SK-N-SH (cell line): ENCODE measurements at regions not wholly inside any gene's neighbourhood (a gene's known extent, or its start where the extent isn't known, plus 50 kb on each side); places are given as distances from the start of the nearest gene placed in this dataset.

Source experiments
- CTCF ChIA-PET: fragments of 300-600, 350-600 bp; formaldehyde crosslinking; extraction: SDS; loops from one replicate; lab custom pipeline; 2021; lab: Yijun Ruan, JAX
- POLR2A ChIA-PET: fragments of 350-600 bp; sonication (Branson Sonifier 250); formaldehyde crosslinking; extraction: SDS; loops from one replicate; lab custom pipeline; 2020; ENCODE audit warnings: antibody characterized with exemption, inconsistent platforms; lab: Yijun Ruan, JAX
- DNase-seq: peaks from one replicate; pipeline ENCODE4 v3.0.0; 2012
- H2AFZ ChIP-seq: fragments of 200-600 bp; sonication (generic); 2 replicates; pipeline ENCODE4 v1.8.1; 2016; ENCODE audit warnings: antibody characterized with exemption, mild to moderate bottlenecking, low read depth
- H3F3A ChIP-seq: fragments of 200-600 bp; sonication (generic); replicated peaks from 2 replicates; pipeline ENCODE3; 2016; ENCODE audit warnings: antibody characterized with exemption, mild to moderate bottlenecking; ENCODE audit not compliant: insufficient read depth
- H3K27ac ChIP-seq, 2 experiments: fragments of 200-500 bp in 1 of 2; fragments of 200-600 bp in 1 of 2; sonication (Bioruptor generic) in 1 of 2; sonication (generic), shearing (Covaris generic) in 1 of 2; 2 replicates each; pipeline versions ENCODE4 v1.5.1 to v1.6.1; 2014 to 2016; ENCODE audit warnings: low read depth in 2 of 2, inconsistent platforms in 1 of 2, low read length in 1 of 2, mild to moderate bottlenecking in 1 of 2, mixed read lengths in 1 of 2
- H3K27me3 ChIP-seq: fragments of 200-600 bp; sonication (generic), shearing (Covaris generic); 2 replicates; pipeline ENCODE4 v1.6.1; 2016; ENCODE audit warnings: mixed run types; ENCODE audit not compliant: insufficient read depth
- H3K36me3 ChIP-seq, 2 experiments: fragments of 200-500 bp in 1 of 2; fragments of 200-600 bp in 1 of 2; sonication (Bioruptor generic) in 1 of 2; sonication (generic) in 1 of 2; replicated peaks in 1 of 2; 2 replicates each; pipeline versions ENCODE3 to v1.5.1; 2014 to 2016; ENCODE audit warnings: low read length in 1 of 2, mild to moderate bottlenecking in 1 of 2; ENCODE audit not compliant: insufficient read depth in 2 of 2, control insufficient read depth in 1 of 2
- H3K4me1 ChIP-seq, 2 experiments: fragments of 200-500 bp in 1 of 2; fragments of 200-600 bp in 1 of 2; sonication (Bioruptor generic) in 1 of 2; sonication (generic), shearing (Covaris generic) in 1 of 2; 2 replicates each; pipeline versions ENCODE4 v1.5.1 to v1.6.1; 2014 to 2016; ENCODE audit warnings: low read depth in 1 of 2, low read length in 1 of 2, mixed run types in 1 of 2; ENCODE audit not compliant: insufficient read depth in 2 of 2, control insufficient read depth in 1 of 2
- H3K4me2 ChIP-seq: fragments of 200-600 bp; sonication (generic), shearing (Covaris generic); 2 replicates; pipeline ENCODE4 v1.6.1; 2017; ENCODE audit warnings: mixed run types
- H3K4me3 ChIP-seq, 2 experiments: fragments of 200-500 bp in 1 of 2; fragments of 200-600 bp in 1 of 2; sonication (Bioruptor generic) in 1 of 2; sonication (generic), shearing (Covaris generic) in 1 of 2; 2 replicates each; pipeline versions ENCODE4 v1.5.1 to v1.8.1; 2014 to 2016; ENCODE audit warnings: low read depth in 2 of 2, inconsistent platforms in 1 of 2, low read length in 1 of 2, mild to moderate bottlenecking in 1 of 2, mixed read lengths in 1 of 2, moderate library complexity in 1 of 2
- H3K79me2 ChIP-seq: fragments of 200-600 bp; sonication (generic); 2 replicates; pipeline ENCODE4 v1.8.1; 2017; ENCODE audit warnings: mild to moderate bottlenecking; ENCODE audit not compliant: insufficient read depth
- H3K9ac ChIP-seq: fragments of 200-600 bp; sonication (generic); 2 replicates; pipeline ENCODE4 v1.6.1; 2017; ENCODE audit warnings: mixed run types
- H3K9me2 ChIP-seq: fragments of 200-600 bp; sonication (generic); 2 replicates; pipeline ENCODE4 v1.6.1; 2017; ENCODE audit warnings: mixed run types
- H3K9me3 ChIP-seq: fragments of 200-600 bp; sonication (generic); 2 replicates; pipeline ENCODE4 v1.6.1; 2017; ENCODE audit warnings: mixed run types, mild to moderate bottlenecking, moderate library complexity
- H4K20me1 ChIP-seq: fragments of 200-600 bp; sonication (generic); 2 replicates; pipeline ENCODE4 v1.6.1; 2017; ENCODE audit warnings: mild to moderate bottlenecking, mixed run types; ENCODE audit not compliant: insufficient read depth
- CTCF ChIP-seq: fragments of 200-600 bp; sonication (generic); IDR thresholded peaks from 2 replicates; pipeline ENCODE4 v1.6.1; 2017; ENCODE audit warnings: antibody characterized with exemption, mild to moderate bottlenecking, moderate library complexity
- EP300 ChIP-seq, 2 experiments: IDR thresholded peaks; 2 replicates each; pipeline versions ENCODE4 v1.4.0 to v1.6.1; 2012; ENCODE audit warnings: borderline replicate concordance in 1 of 2, low read depth in 1 of 2, low read length in 1 of 2
- FOXJ3 ChIP-seq: sonication (generic); formaldehyde crosslinking; IDR thresholded peaks from 2 replicates; pipeline ENCODE4 v1.5.1; 2020; ENCODE audit warnings: mild to moderate bottlenecking, missing genetic modification reagents
- GATA2 ChIP-seq: sonication (generic); formaldehyde crosslinking; IDR thresholded peaks from 2 replicates; pipeline ENCODE4 v1.5.0; 2020; ENCODE audit warnings: mild to moderate bottlenecking, missing genetic modification reagents
- JUND ChIP-seq: IDR thresholded peaks from 2 replicates; pipeline ENCODE4 v1.4.0; 2012
- MAX ChIP-seq: IDR thresholded peaks from 2 replicates; pipeline ENCODE4 v1.4.0; 2012; ENCODE audit warnings: low read depth
- MEF2A ChIP-seq: IDR thresholded peaks from 2 replicates; pipeline ENCODE4 v1.4.0; 2012; ENCODE audit warnings: low read depth, borderline replicate concordance
- POLR2AphosphoS5 ChIP-seq: IDR thresholded peaks from 2 replicates; pipeline ENCODE4 v1.6.1; 2012; ENCODE audit warnings: low read depth, low read length
- RAD21 ChIP-seq: IDR thresholded peaks from 2 replicates; pipeline ENCODE4 v1.6.1; 2012; ENCODE audit warnings: mild to moderate bottlenecking, low read length
- RXRA ChIP-seq: IDR thresholded peaks from 2 replicates; pipeline ENCODE4 v1.4.0; 2012; ENCODE audit warnings: low read depth, mild to moderate bottlenecking, borderline replicate concordance
- TAF1 ChIP-seq: IDR thresholded peaks from 2 replicates; pipeline ENCODE4 v1.6.1; 2012; ENCODE audit warnings: low read depth, mild to moderate bottlenecking, low read length, moderate library complexity, borderline replicate concordance
- TCF12 ChIP-seq: IDR thresholded peaks from 2 replicates; pipeline ENCODE4 v1.4.0; 2012
- TEAD4 ChIP-seq: IDR thresholded peaks from 2 replicates; pipeline ENCODE4 v1.4.0; 2012; ENCODE audit warnings: mild to moderate bottlenecking, borderline replicate concordance; ENCODE audit not compliant: insufficient read depth
- ZBTB33 ChIP-seq: IDR thresholded peaks from 2 replicates; pipeline ENCODE4 v1.4.0; 2012; ENCODE audit warnings: low read depth, borderline replicate concordance
- WGBS: methylation state at CpG from one replicate; pipeline ENCODE4 v1.1.6; 2017; ENCODE audit warnings: low lambda C conversion rate; 5-methylcytosine and 5-hydroxymethylcytosine counted together
- TF ChIP-seq, protein P1 (sequence below): fragments of 150-350 bp; IDR thresholded peaks from 2 replicates; pipeline ENCODE4 v1.6.1; 2016; ENCODE audit warnings: mild to moderate bottlenecking, low read depth, low read length
- TF ChIP-seq, protein P2 (sequence below): IDR thresholded peaks from 2 replicates; pipeline ENCODE4; 2012

DNA sequence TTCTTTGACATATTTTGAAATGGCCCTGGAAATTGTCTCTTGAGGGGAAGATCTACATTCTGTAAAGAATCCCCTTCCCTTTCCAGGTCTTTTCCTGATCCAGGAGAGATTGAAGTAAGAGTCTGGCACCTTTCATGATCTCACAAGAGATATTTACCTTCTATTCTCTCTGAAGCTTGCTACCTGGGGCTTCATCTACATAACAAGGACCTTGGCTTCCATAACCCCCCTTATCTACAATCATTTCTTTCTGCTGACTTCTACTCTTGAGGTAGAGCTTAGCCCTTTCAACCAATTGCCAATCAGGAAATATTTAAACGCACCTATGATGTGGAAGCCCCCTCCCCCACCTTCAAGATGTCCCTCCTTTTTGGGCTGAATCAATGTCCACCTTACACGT is 383.7 kb upstream of the MAGEB18 start:
- no peaks in the 10 kb centered on the region for H3K27me3 ChIP-seq
- H3K4me1 ChIP-seq: peaks cover 0 to 4% of the 10 kb centered on the region in 2 experiments; a peak in 1 of 4 replicates
- no peak overlapping the region for H3K27ac ChIP-seq
- no peaks in the 10 kb centered on the region for H3F3A ChIP-seq
- no peaks in the 10 kb centered on the region for H4K20me1 ChIP-seq
- H3K36me3 ChIP-seq: no peaks in the 10 kb centered on the region
- H3K4me3 ChIP-seq: no peak overlapping the region
- no peak for TF ChIP-seq EP300 (IDR thresholded peaks at IDR 0.05; ENCODE audit: borderline replicate concordance in 1 of 2, low read depth in 1 of 2, low read length in 1 of 2)
- no peak for TF ChIP-seq GATA2 (CRISPR knock-in tag)
- no peak for TF ChIP-seq TEAD4
- no peak for TF ChIP-seq ZBTB33
- TF ChIP-seq JUND: no peak
- TF ChIP-seq FOXJ3 (CRISPR knock-in tag): no peak
- no peak for TF ChIP-seq RAD21
- TF ChIP-seq POLR2AphosphoS5: no peak
- TF ChIP-seq, protein P1, sequence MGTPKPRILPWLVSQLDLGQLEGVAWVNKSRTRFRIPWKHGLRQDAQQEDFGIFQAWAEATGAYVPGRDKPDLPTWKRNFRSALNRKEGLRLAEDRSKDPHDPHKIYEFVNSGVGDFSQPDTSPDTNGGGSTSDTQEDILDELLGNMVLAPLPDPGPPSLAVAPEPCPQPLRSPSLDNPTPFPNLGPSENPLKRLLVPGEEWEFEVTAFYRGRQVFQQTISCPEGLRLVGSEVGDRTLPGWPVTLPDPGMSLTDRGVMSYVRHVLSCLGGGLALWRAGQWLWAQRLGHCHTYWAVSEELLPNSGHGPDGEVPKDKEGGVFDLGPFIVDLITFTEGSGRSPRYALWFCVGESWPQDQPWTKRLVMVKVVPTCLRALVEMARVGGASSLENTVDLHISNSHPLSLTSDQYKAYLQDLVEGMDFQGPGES: no peak
- TF ChIP-seq, protein P2, sequence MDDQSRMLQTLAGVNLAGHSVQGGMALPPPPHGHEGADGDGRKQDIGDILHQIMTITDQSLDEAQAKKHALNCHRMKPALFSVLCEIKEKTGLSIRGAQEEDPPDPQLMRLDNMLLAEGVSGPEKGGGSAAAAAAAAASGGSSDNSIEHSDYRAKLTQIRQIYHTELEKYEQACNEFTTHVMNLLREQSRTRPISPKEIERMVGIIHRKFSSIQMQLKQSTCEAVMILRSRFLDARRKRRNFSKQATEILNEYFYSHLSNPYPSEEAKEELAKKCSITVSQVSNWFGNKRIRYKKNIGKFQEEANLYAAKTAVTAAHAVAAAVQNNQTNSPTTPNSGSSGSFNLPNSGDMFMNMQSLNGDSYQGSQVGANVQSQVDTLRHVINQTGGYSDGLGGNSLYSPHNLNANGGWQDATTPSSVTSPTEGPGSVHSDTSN: no peak
- no peak for TF ChIP-seq TAF1
- TF ChIP-seq CTCF: no peak
- TF ChIP-seq RXRA: no peak
- no peak for TF ChIP-seq MEF2A
- TF ChIP-seq MAX: no peak
- no peak for TF ChIP-seq TCF12
- no peaks in the 10 kb centered on the region for H3K9me3 ChIP-seq
- H3K9me2 ChIP-seq: no peaks in the 10 kb centered on the region
- no peak overlapping the region for H3K4me2 ChIP-seq
- ChIA-PET CTCF (interaction anchor here (1.0 kb wide), 1 partner anchor 32 kb away, joined by 3 read pairs; no protein-coding TSS in a partner anchor), POLR2A (no interaction called here)
- 16% methylated on average over 2 of the region's 2 CpGs for WGBS
- no peak overlapping the region for H3K9ac ChIP-seq
- H3K79me2 ChIP-seq: no peaks in the 10 kb centered on the region
- H2AFZ ChIP-seq: no peak overlapping the region
- no peak for DNase-seq
